ENCODE measurements at regions not wholly inside any gene's neighbourhood (a gene's known extent, or its start where the extent isn't known, plus 50 kb on each side); places are given as distances from the start of the nearest gene placed in this dataset.

- intact Hi-C loops (cut with micrococcal nuclease; ENCODE audit: unreplicated experiment), result loop anchor here (10.0 kb wide), 1 partner anchor 248 kb away; no protein-coding TSS in a partner anchor
- POLR2A ChIA-PET, result no interaction called here
- no peaks in the 10 kb centered on the region for H4K20me1 ChIP-seq (ENCODE audit: insufficient read depth, low read length)
Observed at GRCh38 chr6:14462566-14462965, 345.0 kb downstream of the CD83 start.

GRCh38 chr6:14463110-14463509 lies 345.5 kb downstream of the CD83 start:
- no peak for TF ChIP-seq EZH2phosphoT487 (IDR thresholded peaks at IDR 0.05; ENCODE audit: borderline replicate concordance, low read depth, low read length)
- no peak for TF ChIP-seq CTCF (conservative IDR thresholded peaks at IDR 0.05; ENCODE audit: low read length)
- Histone ChIP-seq H3K4me2 (ENCODE audit: low read length) (no peak overlapping the region), H4K20me1 (ENCODE audit: insufficient read depth, low read length) (no peaks in the 10 kb centered on the region), H3K9me2 (ENCODE audit: insufficient read depth, low read length) (no peaks in the 10 kb centered on the region), H2AFZ (ENCODE audit: low read length) (no peak overlapping the region), H3K79me2 (ENCODE audit: insufficient read depth, low read depth, low read length) (no peaks in the 10 kb centered on the region), H3K4me3 (ENCODE audit: low read depth, low read length, poor library complexity, severe bottlenecking) (no peak overlapping the region), H3K4me1 (ENCODE audit: insufficient read depth, low read length, poor library complexity, severe bottlenecking) (no peaks in the 10 kb centered on the region), H3K27ac (ENCODE audit: low read depth, low read length, poor library complexity, severe bottlenecking) (no peak overlapping the region), H3K9me3 (ENCODE audit: low read length) (0 out of 2 replicates have a peak, but pooled peaks cover 7% of the 10 kb centered on the region), H3K36me3 (ENCODE audit: insufficient read depth, low read length) (no peaks in the 10 kb centered on the region)
- no peak for DNase-seq (ENCODE audit: low spot score)
- ChIA-PET CTCF (ENCODE audit: unreplicated experiment) (no interaction called here), POLR2A (interaction anchor here (0.7 kb wide), 2 partner anchors 125 to 800 kb away, joined by 3 to 5 read pairs; no protein-coding TSS in a partner anchor)
- intact Hi-C loops (cut with micrococcal nuclease; ENCODE audit: unreplicated experiment), result loop anchor here (10.0 kb wide), 1 partner anchor 248 kb away; no protein-coding TSS in a partner anchor
- BruUV-seq (replicated peaks), result no TSS peak

More at GRCh38 chr6:14462566-14462965, 345.0 kb downstream of the CD83 start:
- TF ChIP-seq CTCF (conservative IDR thresholded peaks at IDR 0.05; ENCODE audit: low read length) (no peak), EZH2phosphoT487 (IDR thresholded peaks at IDR 0.05; ENCODE audit: borderline replicate concordance, low read depth, low read length) (no peak)
- Histone ChIP-seq H3K9me3 (ENCODE audit: low read length) (0 out of 2 replicates have a peak, but pooled peaks cover 7% of the 10 kb centered on the region), H3K4me2 (ENCODE audit: low read length) (no peak overlapping the region), H2AFZ (ENCODE audit: low read length) (no peak overlapping the region), H3K27ac (ENCODE audit: low read depth, low read length, poor library complexity, severe bottlenecking) (no peak overlapping the region), H3K9me2 (ENCODE audit: insufficient read depth, low read length) (no peaks in the 10 kb centered on the region), H3K36me3 (ENCODE audit: insufficient read depth, low read length) (no peaks in the 10 kb centered on the region), H3K4me1 (ENCODE audit: insufficient read depth, low read length, poor library complexity, severe bottlenecking) (no peaks in the 10 kb centered on the region), H3K4me3 (ENCODE audit: low read depth, low read length, poor library complexity, severe bottlenecking) (no peak overlapping the region), H3K79me2 (ENCODE audit: insufficient read depth, low read depth, low read length) (no peaks in the 10 kb centered on the region)
- no peak for DNase-seq (ENCODE audit: low spot score)
- CTCF ChIA-PET (ENCODE audit: unreplicated experiment), result no interaction called here
- BruUV-seq (replicated peaks), result no TSS peak

- H3K9me2 ChIP-seq (ENCODE audit: insufficient read depth, low read length), result no peaks in the 10 kb centered on the region
- H3K36me3 ChIP-seq (ENCODE audit: insufficient read depth, low read length), result no peaks in the 10 kb centered on the region; the same call in 1 of the 2 replicates
- no peaks in the 10 kb centered on the region for H3K79me2 ChIP-seq (ENCODE audit: insufficient read depth, low read depth, low read length)
- H3K4me1 ChIP-seq (ENCODE audit: insufficient read depth, low read length, poor library complexity, severe bottlenecking), result no peaks in the 10 kb centered on the region
- H3K4me3 ChIP-seq (ENCODE audit: low read depth, low read length, poor library complexity, severe bottlenecking), result no peak overlapping the region
- ChIA-PET CTCF (ENCODE audit: unreplicated experiment) (no interaction called here), POLR2A (no interaction called here)
- H3K4me2 ChIP-seq (ENCODE audit: low read length), result no peak overlapping the region
- H2AFZ ChIP-seq (ENCODE audit: low read length), result no peak overlapping the region
- intact Hi-C loops (cut with micrococcal nuclease; ENCODE audit: unreplicated experiment), result loop anchor here (10.0 kb wide), 1 partner anchor 249 kb away; no protein-coding TSS in a partner anchor
- BruUV-seq (replicated peaks), result no TSS peak
- no peak for DNase-seq (ENCODE audit: low spot score)
- no peak for TF ChIP-seq CTCF (conservative IDR thresholded peaks at IDR 0.05; ENCODE audit: low read length)
- no peak for TF ChIP-seq EZH2phosphoT487 (IDR thresholded peaks at IDR 0.05; ENCODE audit: borderline replicate concordance, low read depth, low read length)
- H3K27ac ChIP-seq (ENCODE audit: low read depth, low read length, poor library complexity, severe bottlenecking), result no peak overlapping the region
- H3K9me3 ChIP-seq (ENCODE audit: low read length), result 0 out of 2 replicates have a peak, but pooled peaks cover 7% of the 10 kb centered on the region
- H4K20me1 ChIP-seq (ENCODE audit: insufficient read depth, low read length), result no peaks in the 10 kb centered on the region
Observed at GRCh38 chr6:14464055-14464454, 346.5 kb downstream of the CD83 start.
